HG02678 (cell line): ENCODE measurements at regions not wholly inside any gene's neighbourhood (a gene's known extent, or its start where the extent isn't known, plus 50 kb on each side); places are given as distances from the start of the nearest gene placed in this dataset.
"Not testable (repeated sequence)": the region's sequence is repeated elsewhere in the genome, so short reads cannot be mapped to it uniquely, and the experiment has no call there.

Source experiments
- ATAC-seq: cut with Tn5 transposase; IDR thresholded peaks from one replicate; pipeline ENCODE4 v1.9.1; 2021; ENCODE audit warnings: mild to moderate bottlenecking, moderate library complexity; ENCODE audit not compliant: unreplicated experiment

- ATAC-seq, result peak; percentile 93
Observed at GRCh38 chr2:8229546-8229986, 452.3 kb upstream of the ID2 start.

- ATAC-seq, result no peak
Observed at GRCh38 chr2:8230466-8230865, 451.4 kb upstream of the ID2 start.

- ATAC-seq, result no peak
Observed at GRCh38 chr2:8231902-8232301, 450.0 kb upstream of the ID2 start.

GRCh38 chr2:8232871-8233270 is 449.0 kb upstream of the ID2 start:
- ATAC-seq, result no peak

- peak; percentile 29 for ATAC-seq
Observed at GRCh38 chr2:8234253-8234652, 447.6 kb upstream of the ID2 start.

- ATAC-seq, result peak; percentile 93
Observed at GRCh38 chr2:8234757-8235374, 447.0 kb upstream of the ID2 start.

- no peak for ATAC-seq
Observed at GRCh38 chr2:8235419-8235818, 446.4 kb upstream of the ID2 start.

- no peak for ATAC-seq
Observed at GRCh38 chr2:8236391-8236790, 445.5 kb upstream of the ID2 start.

- ATAC-seq, result no peak
Observed at GRCh38 chr2:8238521-8239230, 443.2 kb upstream of the ID2 start.

- no peak for ATAC-seq
Observed at GRCh38 chr2:8239531-8240088, 442.2 kb upstream of the ID2 start.

- ATAC-seq, result no peak
Observed at GRCh38 chr2:8241317-8241716, 440.5 kb upstream of the ID2 start.

- ATAC-seq, result no peak
Observed at GRCh38 chr2:8242739-8243138, 439.1 kb upstream of the ID2 start.

- no peak for ATAC-seq
Observed at GRCh38 chr2:8243748-8244400, 438.0 kb upstream of the ID2 start.

GRCh38 chr2:8244639-8245038 is 437.2 kb upstream of the ID2 start:
- ATAC-seq, result no peak

GRCh38 chr2:8246137-8246536 is 435.7 kb upstream of the ID2 start:
- ATAC-seq, result no peak

GRCh38 chr2:8247905-8248622 is 433.8 kb upstream of the ID2 start:
- no peak for ATAC-seq

GRCh38 chr2:8248623-8248957 is 433.3 kb upstream of the ID2 start:
- ATAC-seq, result no peak

GRCh38 chr2:8249141-8249540 is 432.7 kb upstream of the ID2 start:
- no peak for ATAC-seq

- no peak for ATAC-seq
Observed at GRCh38 chr2:8249769-8250168, 432.1 kb upstream of the ID2 start.

- ATAC-seq, result not testable (repeated sequence)
Observed at GRCh38 chr2:8250290-8250689, 431.6 kb upstream of the ID2 start.

GRCh38 chr2:8251291-8251690 is 430.6 kb upstream of the ID2 start:
- no peak for ATAC-seq
